A673 (cell line): ENCODE measurements at regions not wholly inside any gene's neighbourhood (a gene's known extent, or its start where the extent isn't known, plus 50 kb on each side); places are given as distances from the start of the nearest gene placed in this dataset.

Experiments
- BruUV-seq: library from RNA; stranded (reverse); fragments of 400-500 nt; replicated peaks from 2 replicates; lab custom pipeline; 2021; lab: Mats Ljungman, UMichigan
- CTCF ChIA-PET: fragments of 300-600 bp; sonication (Branson Sonifier 250); formaldehyde crosslinking; loops from one replicate; lab custom pipeline; 2022; ENCODE audit warnings: antibody characterized with exemption; lab: Charles Lee
- POLR2A ChIA-PET: fragments of 300-600 bp; sonication (Branson Sonifier 250); formaldehyde crosslinking; loops from one replicate; lab custom pipeline; 2022; ENCODE audit warnings: antibody characterized with exemption; ENCODE audit not compliant: low non-redundant PET; lab: Charles Lee
- DNase-seq: peaks from one replicate; pipeline ENCODE4 v3.0.0-alpha.2; 2015; ENCODE audit warnings: low spot score
- H3K27ac ChIP-seq: fragments of 200-600 bp; sonication (generic); 2 replicates; pipeline ENCODE4 v1.5.1; 2016; ENCODE audit warnings: mixed run types, low read depth, mild to moderate bottlenecking, mixed read lengths, antibody characterized with exemption, low read length; ENCODE audit not compliant: poor library complexity, severe bottlenecking
- H3K27me3 ChIP-seq: fragments of 200-600 bp; sonication (generic); replicated peaks from 2 replicates; pipeline ENCODE4 v1.6.1; 2017; ENCODE audit warnings: mixed run types, low read depth, mild to moderate bottlenecking, mixed read lengths, antibody characterized with exemption, low read length; ENCODE audit not compliant: insufficient read depth, poor library complexity
- H3K36me3 ChIP-seq: fragments of 200-600 bp; sonication (generic); 2 replicates; pipeline ENCODE4 v1.6.1; 2016; ENCODE audit warnings: mixed run types, mild to moderate bottlenecking, mixed read lengths, antibody characterized with exemption, low read length; ENCODE audit not compliant: insufficient read depth, poor library complexity, severe bottlenecking
- H3K4me1 ChIP-seq: fragments of 200-600 bp; sonication (generic); 2 replicates; pipeline ENCODE4 v1.6.1; 2017; ENCODE audit warnings: mixed run types, mild to moderate bottlenecking, mixed read lengths, antibody characterized with exemption, low read length; ENCODE audit not compliant: insufficient read depth, poor library complexity, severe bottlenecking
- H3K4me3 ChIP-seq: fragments of 200-600 bp; sonication (generic); 2 replicates; pipeline ENCODE4 v1.5.1; 2016; ENCODE audit warnings: low read depth, mixed run types, mild to moderate bottlenecking, mixed read lengths, low read length; ENCODE audit not compliant: poor library complexity, severe bottlenecking
- H3K9me3 ChIP-seq: fragments of 200-600 bp; sonication (generic); 2 replicates; pipeline ENCODE4 v1.6.1; 2016; ENCODE audit warnings: mixed run types, low read depth, mild to moderate bottlenecking, mixed read lengths, antibody characterized with exemption, low read length; ENCODE audit not compliant: poor library complexity, severe bottlenecking
- CTCF ChIP-seq: fragments of 300-800, 200-600 bp; sonication (generic); conservative IDR thresholded peaks from 2 replicates; pipeline ENCODE4 v1.5.1; 2017; ENCODE audit warnings: low read depth, mild to moderate bottlenecking, antibody characterized with exemption, low read length, moderate library complexity, mixed read lengths
- EZH2 ChIP-seq: fragments of 200-600 bp; sonication (generic); IDR thresholded peaks from 2 replicates; pipeline ENCODE4 v1.6.1; 2017; ENCODE audit warnings: borderline replicate concordance, low read depth, mild to moderate bottlenecking, mixed read lengths, antibody characterized with exemption, low read length; ENCODE audit not compliant: poor library complexity, severe bottlenecking
- intact Hi-C: fragments of 100-400 bp; cut with micrococcal nuclease; formaldehyde crosslinking; loops from one replicate; pipeline ENCODE4 v1.10.0; 2022; ENCODE audit not compliant: unreplicated experiment

- H3K27ac ChIP-seq, result no peak overlapping the region
- ChIA-PET CTCF (no interaction called here), POLR2A (interaction anchor here (0.7 kb wide), 1 partner anchor 615 kb away, joined by 3 read pairs; no protein-coding TSS in a partner anchor)
- intact Hi-C loops, result no loop called here
- H3K4me3 ChIP-seq, result no peak overlapping the region
- H3K4me1 ChIP-seq, result peaks cover 32% of the 10 kb centered on the region
- H3K36me3 ChIP-seq, result no peaks in the 10 kb centered on the region
- TF ChIP-seq CTCF, result no peak
- TF ChIP-seq EZH2, result no peak
- H3K27me3 ChIP-seq, result no peaks in the 10 kb centered on the region
- no peak for DNase-seq
- BruUV-seq, result no TSS peak
- no peaks in the 10 kb centered on the region for H3K9me3 ChIP-seq
Measured at GRCh38 chr7:1296356-1296981, 63.8 kb downstream of the UNCX start.

GRCh38 chr7:1297017-1297960 is 64.6 kb downstream of the UNCX start:
- Histone ChIP-seq H3K36me3 (no peaks in the 10 kb centered on the region), H3K4me3 (peak overlapping the region; percentile 20), H3K9me3 (no peaks in the 10 kb centered on the region), H3K27me3 (no peaks in the 10 kb centered on the region), H3K27ac (peak overlapping the region; percentile 33), H3K4me1 (peaks cover 25% of the 10 kb centered on the region)
- no TSS peak for BruUV-seq
- intact Hi-C loops, result no loop called here
- ChIA-PET CTCF (no interaction called here), POLR2A (interaction anchor here (0.7 kb wide), 1 partner anchor 616 kb away, joined by 3 read pairs; no protein-coding TSS in a partner anchor)
- TF ChIP-seq CTCF, result no peak
- no peak for TF ChIP-seq EZH2
- DNase-seq, result peak; percentile 46

GRCh38 chr7:1298051-1298930 is 65.6 kb downstream of the UNCX start:
- POLR2A ChIA-PET, result no interaction called here
- intact Hi-C loops, result no loop called here
- Histone ChIP-seq H3K4me3 (no peak overlapping the region), H3K27ac (no peak overlapping the region), H3K9me3 (no peaks in the 10 kb centered on the region), H3K27me3 (no peaks in the 10 kb centered on the region), H3K4me1 (peaks cover 17% of the 10 kb centered on the region), H3K36me3 (no peaks in the 10 kb centered on the region)
- no TSS peak for BruUV-seq
- no peak for DNase-seq
- TF ChIP-seq EZH2 (no peak), CTCF (no peak)
- CTCF ChIA-PET, result no interaction called here
